ENCODE measurements at regions not wholly inside any gene's neighbourhood (a gene's known extent, or its start where the extent isn't known, plus 50 kb on each side); places are given as distances from the start of the nearest gene placed in this dataset.

DNA sequence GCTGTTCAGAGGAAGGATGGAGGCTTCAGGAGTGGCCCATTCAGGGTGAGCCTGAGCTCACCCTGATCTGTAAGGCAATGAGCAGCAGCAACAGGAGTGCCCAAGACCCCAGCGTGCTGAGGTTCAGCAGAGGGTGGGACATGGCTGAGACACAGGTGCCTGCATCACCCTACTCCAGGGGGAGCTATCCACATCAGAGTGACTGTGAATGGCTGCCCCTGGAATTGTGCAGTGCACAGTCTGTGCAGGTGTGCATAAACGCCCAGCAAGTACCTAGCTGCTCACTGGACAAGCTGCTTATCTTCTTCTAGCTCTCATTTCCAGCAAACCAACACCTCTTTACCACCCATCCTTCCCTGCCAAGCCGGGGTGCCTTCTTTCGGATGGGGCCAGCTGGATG, 140.6 kb upstream of the PRMT8 start:
- TF ChIP-seq ZNF565 (CRISPR knock-in tag; conservative IDR thresholded peaks at IDR 0.05; ENCODE audit: low read depth) (no peak), RARB (CRISPR knock-in tag; IDR thresholded peaks at IDR 0.05) (no peak)
- TF ChIP-seq, protein P1, sequence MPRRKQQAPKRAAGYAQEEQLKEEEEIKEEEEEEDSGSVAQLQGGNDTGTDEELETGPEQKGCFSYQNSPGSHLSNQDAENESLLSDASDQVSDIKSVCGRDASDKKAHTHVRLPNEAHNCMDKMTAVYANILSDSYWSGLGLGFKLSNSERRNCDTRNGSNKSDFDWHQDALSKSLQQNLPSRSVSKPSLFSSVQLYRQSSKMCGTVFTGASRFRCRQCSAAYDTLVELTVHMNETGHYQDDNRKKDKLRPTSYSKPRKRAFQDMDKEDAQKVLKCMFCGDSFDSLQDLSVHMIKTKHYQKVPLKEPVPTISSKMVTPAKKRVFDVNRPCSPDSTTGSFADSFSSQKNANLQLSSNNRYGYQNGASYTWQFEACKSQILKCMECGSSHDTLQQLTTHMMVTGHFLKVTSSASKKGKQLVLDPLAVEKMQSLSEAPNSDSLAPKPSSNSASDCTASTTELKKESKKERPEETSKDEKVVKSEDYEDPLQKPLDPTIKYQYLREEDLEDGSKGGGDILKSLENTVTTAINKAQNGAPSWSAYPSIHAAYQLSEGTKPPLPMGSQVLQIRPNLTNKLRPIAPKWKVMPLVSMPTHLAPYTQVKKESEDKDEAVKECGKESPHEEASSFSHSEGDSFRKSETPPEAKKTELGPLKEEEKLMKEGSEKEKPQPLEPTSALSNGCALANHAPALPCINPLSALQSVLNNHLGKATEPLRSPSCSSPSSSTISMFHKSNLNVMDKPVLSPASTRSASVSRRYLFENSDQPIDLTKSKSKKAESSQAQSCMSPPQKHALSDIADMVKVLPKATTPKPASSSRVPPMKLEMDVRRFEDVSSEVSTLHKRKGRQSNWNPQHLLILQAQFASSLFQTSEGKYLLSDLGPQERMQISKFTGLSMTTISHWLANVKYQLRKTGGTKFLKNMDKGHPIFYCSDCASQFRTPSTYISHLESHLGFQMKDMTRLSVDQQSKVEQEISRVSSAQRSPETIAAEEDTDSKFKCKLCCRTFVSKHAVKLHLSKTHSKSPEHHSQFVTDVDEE (CRISPR knock-in tag; IDR thresholded peaks at IDR 0.05): no peak

Data from SK-N-SH treated with all-trans-retinoic acid at 6 μM for 48 hours (cell line).